SK-N-MC (cell line): ENCODE measurements at regions not wholly inside any gene's neighbourhood (a gene's known extent, or its start where the extent isn't known, plus 50 kb on each side); places are given as distances from the start of the nearest gene placed in this dataset.

Experiments
- EZH2 ChIP-seq: fragments of 200-600 bp; sonication (generic); IDR thresholded peaks from one replicate; pipeline ENCODE4 v1.6.1; 2017; ENCODE audit warnings: antibody characterized with exemption
- FOXP2 ChIP-seq: optimal IDR thresholded peaks from 2 replicates; pipeline ENCODE3; 2011; ENCODE audit warnings: mild to moderate bottlenecking, moderate library complexity; ENCODE audit not compliant: insufficient read depth; ENCODE audit errors: extremely low read length, control extremely low read depth
- POLR2AphosphoS5 ChIP-seq: IDR thresholded peaks from 2 replicates; pipeline ENCODE4 v1.6.1; 2012; ENCODE audit warnings: mild to moderate bottlenecking, low read depth, low read length, borderline replicate concordance

DNA sequence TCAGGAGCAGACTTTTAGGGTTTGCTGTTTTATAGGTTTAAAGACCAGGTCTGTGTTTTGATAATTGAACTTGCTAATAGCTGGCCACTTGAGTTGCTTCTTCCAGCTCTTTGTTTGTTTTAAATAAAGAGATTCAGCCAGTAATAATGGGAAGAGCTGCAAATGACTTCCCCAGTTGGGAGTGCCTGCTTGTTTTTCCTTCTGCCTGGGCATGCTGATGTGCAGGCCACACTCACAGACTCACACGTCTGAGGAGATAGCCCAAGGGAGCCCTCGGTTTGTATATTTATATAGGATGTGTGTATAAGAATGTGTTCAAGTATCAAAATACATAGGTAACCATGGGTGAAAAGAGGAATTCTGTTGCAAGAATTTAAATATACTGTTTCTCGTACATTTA, 78.2 kb upstream of the BOC start:
- TF ChIP-seq FOXP2 (no peak), EZH2 (no peak), POLR2AphosphoS5 (no peak)
